Medulla oblongata (tissue), 1 donor: ENCODE measurements at regions not wholly inside any gene's neighbourhood (a gene's known extent, or its start where the extent isn't known, plus 50 kb on each side); places are given as distances from the start of the nearest gene placed in this dataset.
"Not testable (repeated sequence)": the region's sequence is repeated elsewhere in the genome, so short reads cannot be mapped to it uniquely, and the experiment has no call there.

ENCODE experiments used
- DNase-seq: peaks from one replicate; pipeline ENCODE4 v3.0.0-alpha.2; 2015; ENCODE audit errors: extremely low spot score

DNA sequence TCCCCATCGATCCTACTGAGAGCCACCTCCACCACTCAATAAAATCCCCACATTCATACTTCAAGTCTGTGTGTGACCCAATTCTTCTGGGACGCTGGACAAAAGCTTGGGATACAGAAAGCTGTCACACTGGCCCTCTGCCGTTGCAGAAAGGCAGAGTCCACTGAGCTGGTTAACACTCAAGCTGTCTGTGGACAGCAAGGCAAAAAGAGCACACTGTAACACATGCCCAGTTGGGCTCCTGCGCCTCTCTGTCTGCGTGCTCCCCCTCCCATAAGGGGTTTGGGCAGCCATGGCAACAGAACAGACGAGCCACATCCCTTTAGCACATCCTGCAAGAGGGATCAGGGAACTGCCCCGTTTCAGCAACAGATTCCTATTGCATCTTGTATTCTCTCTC lies 106.9 kb upstream of the RGPD4 start:
- DNase-seq, result peak; percentile 3

DNA sequence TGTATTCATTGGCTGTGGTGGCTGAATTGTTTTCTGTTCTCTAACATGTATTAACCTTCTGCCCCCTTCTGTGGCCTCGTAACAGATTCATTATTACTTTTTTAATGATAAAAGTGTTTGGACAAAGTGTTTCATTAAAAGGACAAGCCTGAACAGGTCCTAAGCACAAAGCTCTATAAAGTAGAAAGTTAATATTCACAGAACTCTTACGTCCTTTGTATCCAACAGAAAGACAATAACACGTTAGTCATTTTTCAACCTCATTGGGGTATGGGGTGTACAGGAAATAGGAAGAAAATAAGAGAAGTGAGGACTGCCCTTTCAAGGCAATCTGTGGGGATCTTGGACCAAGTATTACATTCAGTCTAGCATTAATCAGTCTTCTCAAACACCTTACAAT lies 105.5 kb upstream of the RGPD4 start:
- DNase-seq, result no peak

DNA sequence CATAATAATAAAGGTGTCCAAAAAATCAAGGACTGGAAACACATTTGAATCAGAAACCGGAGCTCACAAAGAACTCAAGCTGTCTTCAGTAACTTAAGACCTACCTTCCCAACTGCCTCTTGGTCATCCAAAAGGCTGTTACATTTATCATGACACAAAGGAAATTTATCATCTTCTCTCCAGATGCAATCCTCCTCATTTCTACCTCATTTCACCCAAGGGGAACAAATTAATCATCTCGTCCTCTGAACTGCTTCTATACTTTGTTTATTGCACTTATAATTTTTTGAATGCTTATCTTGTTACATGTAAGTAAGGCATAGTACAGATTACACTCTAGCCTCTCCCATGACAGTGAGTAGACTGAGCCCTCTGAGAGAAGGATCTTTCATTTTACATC lies 105.1 kb upstream of the RGPD4 start:
- DNase-seq, result no peak

DNA sequence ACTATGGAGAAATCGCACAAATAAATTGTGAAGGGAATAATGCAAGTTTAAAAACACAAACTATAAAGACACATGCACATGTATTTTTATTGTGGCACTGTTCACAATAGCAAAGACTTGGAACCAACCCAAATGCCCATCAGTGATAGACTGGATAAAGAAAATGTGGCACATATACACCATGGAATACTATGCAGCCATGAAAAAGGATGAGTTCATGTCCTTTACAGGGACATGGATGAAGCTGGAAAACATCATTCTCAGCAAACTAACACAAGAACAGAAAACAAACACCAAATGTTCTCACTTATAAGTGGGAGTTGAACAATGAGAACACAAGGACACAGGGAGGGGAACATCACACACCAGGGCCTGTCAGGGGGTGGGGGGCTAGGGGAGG lies 100.9 kb upstream of the RGPD4 start:
- not testable (repeated sequence) for DNase-seq

DNA sequence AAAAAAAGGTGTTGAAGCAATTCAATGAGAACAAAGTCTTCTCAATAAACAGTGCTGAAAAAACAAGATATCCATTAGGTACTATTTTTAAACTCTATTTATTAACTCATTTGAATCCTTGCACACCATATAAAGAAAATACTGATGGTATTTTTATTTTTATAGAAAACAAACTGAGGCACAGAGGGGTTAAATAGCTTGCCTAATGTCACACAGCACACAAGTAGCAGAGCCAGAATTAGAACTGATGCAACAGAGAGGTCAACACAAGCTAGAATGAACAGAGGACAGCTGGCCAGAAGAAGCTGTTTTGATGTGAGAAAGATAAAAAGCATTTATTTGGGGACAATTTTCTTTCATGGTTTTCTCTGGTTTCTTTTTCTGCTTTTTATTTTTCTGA lies 99.4 kb upstream of the RGPD4 start:
- no peak for DNase-seq

DNA sequence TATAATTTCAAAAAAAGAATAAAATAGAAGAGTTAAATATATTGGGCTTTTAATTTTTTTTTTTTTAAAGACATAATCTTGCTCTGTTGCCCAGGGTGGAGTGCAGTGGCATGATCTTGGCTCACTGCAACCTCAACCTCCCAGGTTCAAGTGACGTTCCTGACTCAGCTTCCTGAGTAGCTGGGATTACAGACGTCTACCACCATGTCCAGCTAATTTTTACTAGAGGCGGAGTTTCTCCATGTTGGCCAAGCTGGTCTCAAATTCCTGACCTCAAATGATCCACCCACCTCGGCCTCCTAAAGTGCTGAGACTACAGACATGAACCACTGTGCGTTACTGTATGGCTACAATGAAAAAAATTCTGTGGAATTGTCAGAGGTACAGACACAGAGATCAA lies 98.1 kb upstream of the RGPD4 start:
- DNase-seq, result no peak

DNA sequence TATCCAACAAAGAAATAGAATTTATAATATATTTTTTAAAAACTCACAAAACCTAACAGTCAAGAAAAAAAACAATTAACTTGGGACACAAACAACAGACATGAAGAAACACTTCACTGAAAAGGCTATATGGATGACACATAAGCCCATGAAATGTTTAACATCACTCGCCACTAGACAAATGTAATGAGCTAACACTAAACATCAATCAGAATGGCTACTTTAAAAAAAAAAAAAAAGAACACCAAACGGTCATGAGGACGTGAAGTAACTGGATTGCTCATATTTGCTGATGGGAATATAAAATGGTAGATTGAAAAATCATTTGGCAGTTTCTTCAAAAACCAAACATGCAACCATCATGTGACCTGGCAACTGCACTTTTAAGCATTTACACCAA lies 97.3 kb upstream of the RGPD4 start:
- no peak for DNase-seq

DNA sequence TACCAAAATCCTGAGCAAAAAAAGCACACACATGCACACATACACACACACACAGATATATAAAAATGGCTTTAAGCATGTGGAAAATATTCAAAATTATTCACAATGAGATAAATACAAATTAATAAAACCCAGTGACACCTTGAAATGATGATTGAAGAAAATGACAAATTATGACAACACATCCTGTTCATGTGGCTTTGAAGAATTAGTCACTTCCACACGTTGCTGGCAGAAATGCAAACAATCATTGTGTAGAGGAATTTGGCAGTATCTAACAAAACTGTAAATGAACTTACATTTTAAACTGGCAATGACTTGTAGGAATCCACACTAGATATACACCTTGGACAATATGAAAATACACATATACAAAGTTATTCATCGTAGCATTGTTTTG lies 95.8 kb upstream of the RGPD4 start:
- DNase-seq, result no peak

DNA sequence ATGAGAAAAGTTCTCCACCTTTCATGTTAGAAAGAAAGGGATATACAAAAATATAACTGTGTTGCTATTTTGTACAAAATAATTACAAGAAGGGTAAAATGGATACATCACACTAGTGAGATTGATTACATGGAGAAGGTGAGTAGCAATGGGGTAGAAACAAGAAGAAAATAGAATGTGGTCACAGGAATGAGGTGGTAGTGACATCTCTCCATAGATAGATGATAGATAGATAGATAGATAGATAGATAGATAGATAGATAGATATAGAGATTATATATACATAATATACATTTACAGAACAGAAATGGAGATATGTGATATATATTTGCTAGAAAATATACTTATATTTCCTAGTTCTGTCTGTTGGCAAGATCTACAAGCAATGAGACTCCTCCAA lies 95.3 kb upstream of the RGPD4 start:
- DNase-seq, result no peak

DNA sequence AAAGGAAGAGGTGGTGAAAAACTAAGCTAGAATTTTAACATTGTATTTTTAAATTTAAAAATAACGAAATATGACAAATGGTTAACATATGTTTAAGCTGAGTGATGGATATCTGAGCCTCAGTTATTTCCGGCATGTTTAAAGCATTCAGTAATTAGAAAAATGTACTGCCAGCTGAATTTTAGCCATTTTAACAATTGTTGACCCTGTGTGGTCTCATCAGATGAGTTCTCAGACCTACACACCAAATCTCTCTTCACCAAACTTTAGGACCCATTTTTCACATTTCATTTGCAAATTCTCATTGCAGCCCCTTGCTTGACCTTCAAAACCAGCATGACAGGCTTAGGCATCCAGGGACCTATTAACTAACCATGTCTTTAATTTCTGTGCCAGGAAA lies 91.5 kb upstream of the RGPD4 start:
- no peak for DNase-seq

DNA sequence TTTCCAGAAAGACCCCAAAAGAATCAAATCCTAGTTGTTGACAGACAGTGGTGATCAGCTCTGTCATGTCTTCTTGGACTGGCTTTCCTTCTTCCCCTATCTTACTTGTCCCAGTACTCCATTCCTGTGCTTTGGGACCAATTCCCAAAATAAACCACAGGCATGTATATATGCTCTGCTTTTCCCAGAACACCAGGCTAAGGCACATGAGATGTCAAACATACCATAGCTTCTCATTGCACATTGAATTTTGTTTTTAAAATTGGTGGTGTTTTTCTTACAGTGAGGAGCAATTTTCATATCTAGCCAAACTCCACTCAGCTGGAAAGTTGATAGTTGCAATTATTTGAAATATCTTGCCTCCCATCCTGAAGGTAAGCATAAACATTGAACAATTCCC lies 88.9 kb upstream of the RGPD4 start:
- DNase-seq, result no peak

DNA sequence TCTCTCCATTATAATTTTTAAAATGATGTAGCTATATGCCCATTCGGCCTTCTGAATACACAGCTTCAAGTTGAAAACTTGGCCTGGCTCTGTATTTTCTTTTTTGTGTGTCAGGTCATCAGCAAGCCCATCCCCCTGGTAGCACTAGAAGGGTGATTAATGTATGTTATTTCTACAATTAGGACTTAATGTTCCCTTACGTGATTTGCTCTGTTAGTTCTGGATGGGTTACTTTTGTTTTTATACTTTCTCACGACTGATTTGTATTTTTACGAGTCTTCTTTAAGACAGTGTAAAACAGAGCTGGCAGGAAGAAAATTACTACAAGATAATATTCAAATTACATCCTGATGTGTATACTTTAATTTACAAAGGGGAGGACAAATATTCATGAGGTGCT lies 88.4 kb upstream of the RGPD4 start:
- no peak for DNase-seq

DNA sequence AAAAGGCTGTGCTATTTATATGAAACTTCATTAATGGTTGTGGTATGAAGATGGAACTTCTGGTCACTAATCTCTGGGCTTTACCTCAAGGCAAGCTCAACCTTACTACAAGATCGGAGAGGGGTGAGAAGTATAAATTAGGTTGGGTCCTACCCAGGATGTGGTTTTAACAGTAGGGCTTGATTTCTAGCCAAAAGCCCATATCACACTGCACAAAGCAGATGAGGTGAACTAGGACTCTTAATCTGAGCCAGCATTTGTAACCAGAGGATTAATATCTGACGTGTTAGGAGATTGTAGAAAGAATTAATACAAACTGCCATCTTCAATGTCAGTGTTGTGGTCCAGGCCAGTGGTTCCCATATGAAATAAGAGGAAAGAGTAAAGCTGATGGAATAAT lies 86.4 kb upstream of the RGPD4 start:
- DNase-seq, result no peak

DNA sequence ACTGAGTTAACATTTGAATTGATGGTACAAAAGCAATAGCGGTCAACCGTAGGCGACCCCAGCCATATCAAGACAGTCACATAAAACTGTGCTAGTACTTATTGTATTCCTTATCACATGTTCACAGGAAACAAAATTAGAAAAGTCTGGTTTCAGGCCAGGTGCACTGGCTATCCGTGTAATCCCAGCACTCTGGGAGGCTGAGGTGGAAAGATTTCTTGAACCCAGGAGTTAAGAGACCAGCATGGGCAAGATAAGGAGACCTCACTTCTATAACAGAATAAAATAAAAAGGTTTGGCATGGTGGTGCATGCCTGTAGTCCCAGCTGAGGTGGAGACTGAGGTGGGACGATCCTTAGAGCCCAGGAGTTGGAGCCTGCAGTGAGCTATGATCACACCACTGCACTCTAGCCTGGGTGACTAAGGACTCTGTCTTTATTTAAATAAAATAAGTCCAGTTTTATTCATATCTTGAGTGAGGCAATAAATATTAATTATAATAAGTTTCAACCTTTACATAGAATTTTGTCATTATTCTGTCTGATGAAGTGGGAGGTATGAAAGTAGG lies 84.1 kb upstream of the RGPD4 start:
- DNase-seq, result no peak

DNA sequence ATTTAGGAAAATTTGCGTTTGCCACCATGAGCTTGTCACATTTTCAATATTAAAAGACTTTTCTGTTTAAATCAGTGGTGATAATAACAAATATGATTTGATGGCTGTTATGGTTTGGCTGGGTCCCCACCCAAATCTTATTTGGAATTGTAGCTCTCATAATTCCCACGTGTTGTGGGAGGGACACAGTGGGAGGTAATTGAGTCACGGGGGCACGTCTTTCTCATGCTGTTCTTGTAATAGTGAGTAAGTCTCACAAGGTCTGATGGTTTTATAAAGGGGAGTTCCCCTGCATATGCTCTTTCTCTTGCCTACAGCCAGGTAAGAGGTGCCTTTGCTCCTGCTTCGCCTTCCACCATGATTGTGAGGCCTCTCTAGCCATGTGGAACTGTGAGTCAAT lies 83.4 kb upstream of the RGPD4 start:
- DNase-seq, result no peak

DNA sequence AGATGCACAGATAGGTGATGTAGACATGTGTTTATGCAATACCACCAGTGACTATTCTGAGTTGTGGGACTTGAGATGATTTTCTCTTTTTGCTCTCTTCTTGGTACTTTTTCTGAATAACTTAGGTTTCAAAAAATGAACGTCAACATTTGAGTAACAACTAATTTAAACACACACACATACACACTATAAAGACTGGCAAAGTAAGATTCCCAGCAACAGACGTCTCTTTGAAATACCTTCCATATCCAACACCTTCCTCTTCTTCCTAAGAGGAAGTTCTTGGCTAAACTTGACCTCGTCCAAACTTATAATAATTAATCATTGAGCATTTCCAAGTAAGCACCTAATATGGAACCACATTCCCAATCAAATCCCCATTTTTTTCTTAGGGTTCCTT lies 81.6 kb upstream of the RGPD4 start:
- DNase-seq, result no peak

DNA sequence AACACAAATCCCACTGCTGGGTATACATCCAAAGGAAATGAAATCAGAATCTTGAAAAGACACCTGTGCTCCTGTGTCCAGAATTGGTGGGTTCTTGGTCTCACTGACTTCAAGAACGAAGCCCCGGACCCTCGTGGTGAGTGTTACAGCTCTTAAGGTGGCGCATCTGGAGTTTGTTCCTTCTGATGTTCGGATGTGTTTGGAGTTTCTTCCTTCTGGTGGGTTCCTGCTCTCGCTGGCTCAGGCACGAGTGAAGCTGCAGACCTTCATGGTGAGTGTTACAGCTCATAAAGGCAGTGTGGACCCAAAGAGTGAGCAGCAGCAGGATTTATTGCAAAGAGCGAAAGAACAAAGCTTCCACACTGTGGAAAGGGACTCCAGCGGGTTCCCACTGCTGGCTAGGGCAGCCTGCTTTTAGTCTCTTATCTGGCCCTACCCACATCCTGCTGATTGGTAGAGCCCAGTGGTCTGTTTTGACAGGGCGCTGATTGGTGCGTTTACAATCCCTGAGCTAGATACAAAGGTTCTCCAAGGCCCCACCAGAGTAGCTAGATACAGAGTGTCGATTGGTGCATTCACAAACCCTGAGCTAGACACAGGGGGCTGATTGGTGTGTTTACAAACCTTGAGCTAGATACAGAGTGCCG lies 80.0 kb upstream of the RGPD4 start:
- DNase-seq, result not testable (repeated sequence)

DNA sequence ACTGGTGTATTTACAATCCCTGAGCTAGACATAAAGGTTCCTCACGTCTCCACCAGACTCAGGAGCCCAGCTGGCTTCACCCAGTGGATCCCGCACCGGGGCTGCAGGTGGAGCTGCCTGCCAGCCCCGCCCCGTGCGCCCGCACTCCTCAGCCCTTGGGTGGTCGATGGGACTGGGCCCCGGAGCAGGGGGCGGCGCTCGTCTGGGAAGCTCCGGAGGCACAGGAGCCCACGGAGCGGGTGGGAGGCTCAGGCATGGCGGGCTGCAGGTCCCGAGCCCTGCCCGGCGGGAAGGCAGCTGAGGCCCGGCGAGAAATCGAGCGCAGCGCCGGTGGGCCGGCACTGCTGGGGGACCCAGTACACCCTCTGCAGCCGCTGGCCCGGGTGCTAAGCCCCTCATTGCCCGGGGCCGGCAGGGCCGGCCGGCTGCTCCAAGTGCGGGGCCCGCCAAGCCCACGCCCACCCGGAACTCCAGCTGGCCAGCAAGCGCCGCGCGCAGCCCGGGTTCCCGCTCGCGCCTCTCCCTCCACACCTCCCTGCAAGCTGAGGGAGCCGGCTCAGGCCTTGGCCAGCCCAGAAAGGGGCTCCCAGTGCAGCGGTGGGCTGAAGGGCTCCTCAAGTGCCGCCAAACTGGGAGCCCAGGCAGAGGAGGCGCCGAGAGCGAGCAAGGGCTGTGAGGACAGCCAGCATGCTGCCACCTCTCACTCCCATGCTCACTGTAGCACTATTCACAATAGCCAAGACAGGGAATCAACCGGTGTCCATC lies 79.3 kb upstream of the RGPD4 start:
- not testable (repeated sequence) for DNase-seq

DNA sequence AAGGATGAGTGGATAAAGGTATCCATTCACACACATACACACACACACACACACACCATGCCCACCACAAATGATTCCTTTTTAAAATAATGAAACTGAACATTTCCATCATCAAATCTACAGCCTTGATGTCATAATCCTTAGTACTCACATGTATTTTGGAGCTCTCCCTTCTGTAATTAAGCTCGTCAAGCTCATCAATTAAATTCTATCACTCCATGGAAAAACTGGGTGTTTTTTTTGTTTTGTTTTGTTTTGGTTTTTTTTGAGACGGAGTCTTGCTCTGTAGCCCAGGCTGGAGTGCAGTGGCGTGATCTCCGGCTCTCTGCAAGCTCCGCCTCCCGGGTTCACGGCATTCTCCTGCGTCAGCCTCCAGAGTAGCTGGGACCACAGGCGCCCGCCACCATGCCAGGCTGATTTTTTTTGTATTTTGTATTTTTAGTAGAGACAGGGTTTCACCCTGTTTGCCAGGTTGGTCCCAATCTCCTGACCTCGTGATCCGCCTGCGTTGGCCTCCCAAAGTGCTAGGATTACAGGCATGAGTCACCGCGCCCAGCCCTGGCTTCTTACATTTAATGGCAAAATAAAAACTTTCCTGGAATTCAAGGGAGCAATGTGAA lies 78.6 kb upstream of the RGPD4 start:
- DNase-seq, result no peak

DNA sequence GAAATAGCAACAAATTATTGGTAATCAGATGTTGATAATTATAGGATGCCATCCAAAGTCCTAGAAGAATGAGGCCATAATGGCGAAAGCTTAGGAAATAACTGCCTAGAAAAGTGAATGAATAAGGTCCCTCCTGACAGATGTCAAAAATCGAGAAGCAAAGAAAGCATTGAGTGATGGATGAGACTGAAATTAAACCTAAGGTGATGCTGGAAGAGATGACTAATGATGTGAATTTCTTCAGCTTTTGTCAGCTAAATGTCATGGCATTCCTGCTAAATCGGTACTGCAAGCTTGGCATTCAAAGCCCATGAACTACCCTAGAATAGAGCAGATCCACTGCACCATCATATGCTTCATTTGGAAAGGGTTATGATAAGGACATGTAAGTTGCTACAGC lies 74.8 kb upstream of the RGPD4 start:
- DNase-seq, result no peak

DNA sequence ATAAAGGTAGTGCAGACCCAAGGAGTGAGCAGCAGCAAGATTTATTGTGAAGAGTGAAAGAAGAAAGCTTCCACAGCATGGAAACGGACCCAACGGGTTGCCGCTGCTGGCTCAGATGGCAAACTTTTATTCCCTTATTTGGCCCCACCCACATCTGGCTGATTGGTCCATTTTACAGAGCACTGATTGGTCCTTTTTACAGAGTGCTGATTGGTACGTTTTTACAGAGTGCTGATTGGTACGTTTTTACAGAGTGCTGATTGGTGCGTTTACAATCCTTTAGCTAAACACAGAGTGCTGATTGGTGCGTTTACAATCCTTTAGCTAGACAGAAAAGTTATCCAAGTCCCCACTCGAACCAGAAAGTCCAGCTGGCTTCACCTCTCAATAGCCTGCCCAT lies 72.9 kb upstream of the RGPD4 start:
- not testable (repeated sequence) for DNase-seq

DNA sequence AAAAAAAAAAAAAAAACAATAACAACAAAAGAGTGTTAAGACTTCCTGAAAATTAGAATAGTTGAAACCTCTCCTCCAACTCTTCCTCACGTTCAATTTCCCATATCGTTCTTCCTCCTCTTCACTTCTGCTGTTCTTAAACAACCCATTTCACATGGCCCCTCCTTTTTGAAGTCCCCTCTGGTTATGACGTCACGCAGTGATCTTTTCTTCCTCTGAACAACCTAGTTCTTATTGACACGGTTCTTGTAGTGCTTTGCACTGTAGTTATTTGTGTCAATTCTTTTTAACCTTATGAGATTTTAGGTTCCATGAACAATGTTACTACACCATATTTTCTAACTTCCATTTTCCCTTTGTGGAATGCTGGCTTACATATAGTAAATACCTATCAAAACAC lies 69.5 kb upstream of the RGPD4 start:
- no peak for DNase-seq
